Activated T-helper 1 cell treated with anti-CD3 and anti-CD28 coated beads, Interleukin-2, amount 50 U/mL, for 16 hours (primary cell): ENCODE measurements at regions not wholly inside any gene's neighbourhood (a gene's known extent, or its start where the extent isn't known, plus 50 kb on each side); places are given as distances from the start of the nearest gene placed in this dataset.
"Not testable (repeated sequence)": the region's sequence is repeated elsewhere in the genome, so short reads cannot be mapped to it uniquely, and the experiment has no call there.

ENCODE experiments used
- DNase-seq, 2 donors: peaks; one replicate each; pipeline ENCODE4 v3.0.0-alpha.2; 2020; ENCODE audit warnings: low read depth in 1 of 2, low spot score in 1 of 2

- no peak for DNase-seq
Observed at GRCh38 chr12:126982707-126983106, 1284.3 kb upstream of the TMEM132C start.

- not testable (repeated sequence) for DNase-seq
Observed at GRCh38 chr12:126983735-126984134, 1283.2 kb upstream of the TMEM132C start.

- not testable (repeated sequence) for DNase-seq
Observed at GRCh38 chr12:126985663-126986062, 1281.3 kb upstream of the TMEM132C start.

GRCh38 chr12:126989532-126989931, 1277.4 kb upstream of the TMEM132C start:
- no peak for DNase-seq

- DNase-seq = no peak
Observed at GRCh38 chr12:126993898-126994297, 1273.1 kb upstream of the TMEM132C start.

- DNase-seq = no peak
Observed at GRCh38 chr12:126994599-126994998, 1272.4 kb upstream of the TMEM132C start.

GRCh38 chr12:126998031-126998430, 1268.9 kb upstream of the TMEM132C start:
- no peak for DNase-seq

GRCh38 chr12:126998747-126999285, 1268.2 kb upstream of the TMEM132C start:
- no peak for DNase-seq

GRCh38 chr12:126999352-126999751, 1267.6 kb upstream of the TMEM132C start:
- no peak for DNase-seq

GRCh38 chr12:127005406-127005805, 1261.6 kb upstream of the TMEM132C start:
- DNase-seq = no peak

GRCh38 chr12:127006972-127007371, 1260.0 kb upstream of the TMEM132C start:
- DNase-seq = no peak

GRCh38 chr12:127008755-127009403, 1258.1 kb upstream of the TMEM132C start:
- DNase-seq = no peak

- DNase-seq = no peak
Observed at GRCh38 chr12:127012109-127012508, 1254.9 kb upstream of the TMEM132C start.

GRCh38 chr12:127013197-127013596, 1253.8 kb upstream of the TMEM132C start:
- no peak for DNase-seq

GRCh38 chr12:127014079-127014478, 1252.9 kb upstream of the TMEM132C start:
- no peak for DNase-seq

GRCh38 chr12:127024791-127025190, 1242.2 kb upstream of the TMEM132C start:
- no peak for DNase-seq

- no peak for DNase-seq
Observed at GRCh38 chr12:127025545-127025944, 1241.4 kb upstream of the TMEM132C start.

GRCh38 chr12:127035011-127035879, 1231.7 kb upstream of the TMEM132C start:
- DNase-seq = no peak

- DNase-seq = no peak
Observed at GRCh38 chr12:127038152-127038551, 1228.8 kb upstream of the TMEM132C start.

- DNase-seq = no peak
Observed at GRCh38 chr12:127038761-127039160, 1228.2 kb upstream of the TMEM132C start.

- DNase-seq = no peak
Observed at GRCh38 chr12:127041985-127042625, 1224.9 kb upstream of the TMEM132C start.

- DNase-seq = no peak
Observed at GRCh38 chr12:127043731-127044130, 1223.2 kb upstream of the TMEM132C start.
